A549 (cell line): ENCODE measurements at regions not wholly inside any gene's neighbourhood (a gene's known extent, or its start where the extent isn't known, plus 50 kb on each side); places are given as distances from the start of the nearest gene placed in this dataset.
"Not testable (repeated sequence)": the region's sequence is repeated elsewhere in the genome, so short reads cannot be mapped to it uniquely, and the experiment has no call there.

ENCODE experiments used
- BCL3 ChIP-seq: fragments of >200 bp; sonication (Bioruptor Twin); formaldehyde crosslinking; IDR thresholded peaks from 3 replicates; pipeline ENCODE4 v1.6.1; 2016
- CBX2 ChIP-seq: fragments of 200-600 bp; sonication (generic); IDR thresholded peaks from 2 replicates; pipeline ENCODE4 v1.6.1; 2016; ENCODE audit warnings: low read depth, mild to moderate bottlenecking, borderline replicate concordance
- ESRRA ChIP-seq: fragments of 150-350 bp; IDR thresholded peaks from 2 replicates; pipeline ENCODE4 v1.6.1; 2014; ENCODE audit warnings: mild to moderate bottlenecking, low read length, borderline replicate concordance
- FOSL2 ChIP-seq, 2 experiments: fragments of 450-650 bp in 1 of 2; fragments of >200 bp in 1 of 2; sonication (Bioruptor Twin) in 1 of 2; formaldehyde crosslinking; IDR thresholded peaks; 2 replicates each; pipeline versions ENCODE4 v1.5.0 to v1.6.1; 2016 to 2020; ENCODE audit warnings: mild to moderate bottlenecking in 1 of 2, moderate library complexity in 1 of 2
- GATA3 ChIP-seq: IDR thresholded peaks from 2 replicates; pipeline ENCODE4 v1.6.1; 2012; ENCODE audit warnings: borderline replicate concordance
- HDAC2 ChIP-seq: fragments of 200-600 bp; sonication (generic); IDR thresholded peaks from 2 replicates; pipeline ENCODE4 v1.6.1; 2016
- JUNB ChIP-seq: fragments of >200 bp; sonication (Bioruptor Twin); formaldehyde crosslinking; IDR thresholded peaks from 2 replicates; pipeline ENCODE4 v1.6.1; 2016
- KDM1A ChIP-seq: fragments of 200-600 bp; sonication (generic); IDR thresholded peaks from 2 replicates; pipeline ENCODE4 v1.6.1; 2016; ENCODE audit warnings: low read depth, mild to moderate bottlenecking
- MAZ ChIP-seq: fragments of 150-350 bp; IDR thresholded peaks from 2 replicates; pipeline ENCODE4 v1.6.1; 2014; ENCODE audit warnings: antibody characterized with exemption, low read depth, low read length, borderline replicate concordance
- SMC3 ChIP-seq: fragments of >200 bp; sonication (Bioruptor Twin); formaldehyde crosslinking; IDR thresholded peaks from 3 replicates; pipeline ENCODE4 v1.6.1; 2018; ENCODE audit warnings: inconsistent platforms
- TF ChIP-seq, protein P1 (sequence below): fragments of >200 bp; sonication (Bioruptor Twin); formaldehyde crosslinking; IDR thresholded peaks from 3 replicates; pipeline ENCODE4 v1.5.1; 2016
- TF ChIP-seq, protein P2 (sequence below): fragments of 450-650 bp; IDR thresholded peaks from 2 replicates; pipeline ENCODE4 v1.6.1; 2014; ENCODE audit warnings: antibody characterized with exemption
- TF ChIP-seq, protein P3 (sequence below): fragments of 150-350 bp; IDR thresholded peaks from 2 replicates; pipeline ENCODE4 v1.6.1; 2014; ENCODE audit warnings: low read depth, mild to moderate bottlenecking, low read length

GRCh38 chr13:43971324-43971723 lies 91.6 kb downstream of the LACC1 start:
- TF ChIP-seq, protein P1, sequence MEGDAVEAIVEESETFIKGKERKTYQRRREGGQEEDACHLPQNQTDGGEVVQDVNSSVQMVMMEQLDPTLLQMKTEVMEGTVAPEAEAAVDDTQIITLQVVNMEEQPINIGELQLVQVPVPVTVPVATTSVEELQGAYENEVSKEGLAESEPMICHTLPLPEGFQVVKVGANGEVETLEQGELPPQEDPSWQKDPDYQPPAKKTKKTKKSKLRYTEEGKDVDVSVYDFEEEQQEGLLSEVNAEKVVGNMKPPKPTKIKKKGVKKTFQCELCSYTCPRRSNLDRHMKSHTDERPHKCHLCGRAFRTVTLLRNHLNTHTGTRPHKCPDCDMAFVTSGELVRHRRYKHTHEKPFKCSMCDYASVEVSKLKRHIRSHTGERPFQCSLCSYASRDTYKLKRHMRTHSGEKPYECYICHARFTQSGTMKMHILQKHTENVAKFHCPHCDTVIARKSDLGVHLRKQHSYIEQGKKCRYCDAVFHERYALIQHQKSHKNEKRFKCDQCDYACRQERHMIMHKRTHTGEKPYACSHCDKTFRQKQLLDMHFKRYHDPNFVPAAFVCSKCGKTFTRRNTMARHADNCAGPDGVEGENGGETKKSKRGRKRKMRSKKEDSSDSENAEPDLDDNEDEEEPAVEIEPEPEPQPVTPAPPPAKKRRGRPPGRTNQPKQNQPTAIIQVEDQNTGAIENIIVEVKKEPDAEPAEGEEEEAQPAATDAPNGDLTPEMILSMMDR: not testable (repeated sequence)
- not testable (repeated sequence) for TF ChIP-seq HDAC2; CBX2; FOSL2 (IDR thresholded peaks at IDR 0.05); FOSL2 (CRISPR knock-in tag; IDR thresholded peaks at IDR 0.05); ESRRA; SMC3; KDM1A; JUNB; MAZ; GATA3; BCL3
- TF ChIP-seq, protein P2, sequence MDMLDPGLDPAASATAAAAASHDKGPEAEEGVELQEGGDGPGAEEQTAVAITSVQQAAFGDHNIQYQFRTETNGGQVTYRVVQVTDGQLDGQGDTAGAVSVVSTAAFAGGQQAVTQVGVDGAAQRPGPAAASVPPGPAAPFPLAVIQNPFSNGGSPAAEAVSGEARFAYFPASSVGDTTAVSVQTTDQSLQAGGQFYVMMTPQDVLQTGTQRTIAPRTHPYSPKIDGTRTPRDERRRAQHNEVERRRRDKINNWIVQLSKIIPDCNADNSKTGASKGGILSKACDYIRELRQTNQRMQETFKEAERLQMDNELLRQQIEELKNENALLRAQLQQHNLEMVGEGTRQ: not testable (repeated sequence)
- TF ChIP-seq, protein P3, sequence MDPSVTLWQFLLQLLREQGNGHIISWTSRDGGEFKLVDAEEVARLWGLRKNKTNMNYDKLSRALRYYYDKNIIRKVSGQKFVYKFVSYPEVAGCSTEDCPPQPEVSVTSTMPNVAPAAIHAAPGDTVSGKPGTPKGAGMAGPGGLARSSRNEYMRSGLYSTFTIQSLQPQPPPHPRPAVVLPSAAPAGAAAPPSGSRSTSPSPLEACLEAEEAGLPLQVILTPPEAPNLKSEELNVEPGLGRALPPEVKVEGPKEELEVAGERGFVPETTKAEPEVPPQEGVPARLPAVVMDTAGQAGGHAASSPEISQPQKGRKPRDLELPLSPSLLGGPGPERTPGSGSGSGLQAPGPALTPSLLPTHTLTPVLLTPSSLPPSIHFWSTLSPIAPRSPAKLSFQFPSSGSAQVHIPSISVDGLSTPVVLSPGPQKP: not testable (repeated sequence)
